AG04450 (cell line): ENCODE measurements at regions not wholly inside any gene's neighbourhood (a gene's known extent, or its start where the extent isn't known, plus 50 kb on each side); places are given as distances from the start of the nearest gene placed in this dataset.

Experiments used
- CTCF ChIA-PET: fragments of 300-600, 350-600 bp; formaldehyde crosslinking; extraction: SDS; loops from one replicate; lab custom pipeline; 2022; ENCODE audit warnings: antibody characterized with exemption, inconsistent platforms; lab: Charles Lee
- POLR2A ChIA-PET: fragments of 350-600 bp; formaldehyde crosslinking; extraction: SDS; loops from one replicate; lab custom pipeline; 2021; ENCODE audit warnings: antibody characterized with exemption, inconsistent platforms; lab: Yijun Ruan, JAX
- DNase-seq: peaks from one replicate; pipeline ENCODE4 v3.0.0-alpha.2; 2011; ENCODE audit warnings: low read depth, low spot score
- H3K27ac ChIP-seq: one replicate; pipeline ENCODE4 v1.5.1; 2012; ENCODE audit warnings: low read depth, low read length, control low read depth
- H3K27me3 ChIP-seq: one replicate; pipeline ENCODE4 v1.6.0; 2012; ENCODE audit warnings: low read length; ENCODE audit not compliant: control insufficient read depth, insufficient read depth
- H3K4me3 ChIP-seq: 2 replicates; pipeline ENCODE4 v1.5.1; 2011; ENCODE audit warnings: mild to moderate bottlenecking, low read depth, low read length, control low read depth
- H3K9me3 ChIP-seq: 2 replicates; pipeline ENCODE4 v1.5.1; 2012; ENCODE audit warnings: low read length; ENCODE audit not compliant: control insufficient read depth, insufficient read depth
- CTCF ChIP-seq: IDR thresholded peaks from 2 replicates; pipeline ENCODE4 v1.5.1; 2011; ENCODE audit warnings: low read depth, low read length, control low read depth, inconsistent platforms

- no peak for TF ChIP-seq CTCF
- H3K4me3 ChIP-seq, result no peak overlapping the region
- peaks cover 64% of the 10 kb centered on the region for H3K27me3 ChIP-seq
- no peak overlapping the region for H3K27ac ChIP-seq
- H3K9me3 ChIP-seq, result no peaks in the 10 kb centered on the region; the same call in 1 of the 2 replicates
- ChIA-PET CTCF (interaction anchor here (0.6 to 1.5 kb wide), 2 partner anchors 22 to 106 kb away, joined by 3 to 6 read pairs; no protein-coding TSS in a partner anchor), POLR2A (no interaction called here)
- DNase-seq, result no peak
Observed at GRCh38 chr3:124582196-124582595, 148.1 kb upstream of the UMPS start.

DNA sequence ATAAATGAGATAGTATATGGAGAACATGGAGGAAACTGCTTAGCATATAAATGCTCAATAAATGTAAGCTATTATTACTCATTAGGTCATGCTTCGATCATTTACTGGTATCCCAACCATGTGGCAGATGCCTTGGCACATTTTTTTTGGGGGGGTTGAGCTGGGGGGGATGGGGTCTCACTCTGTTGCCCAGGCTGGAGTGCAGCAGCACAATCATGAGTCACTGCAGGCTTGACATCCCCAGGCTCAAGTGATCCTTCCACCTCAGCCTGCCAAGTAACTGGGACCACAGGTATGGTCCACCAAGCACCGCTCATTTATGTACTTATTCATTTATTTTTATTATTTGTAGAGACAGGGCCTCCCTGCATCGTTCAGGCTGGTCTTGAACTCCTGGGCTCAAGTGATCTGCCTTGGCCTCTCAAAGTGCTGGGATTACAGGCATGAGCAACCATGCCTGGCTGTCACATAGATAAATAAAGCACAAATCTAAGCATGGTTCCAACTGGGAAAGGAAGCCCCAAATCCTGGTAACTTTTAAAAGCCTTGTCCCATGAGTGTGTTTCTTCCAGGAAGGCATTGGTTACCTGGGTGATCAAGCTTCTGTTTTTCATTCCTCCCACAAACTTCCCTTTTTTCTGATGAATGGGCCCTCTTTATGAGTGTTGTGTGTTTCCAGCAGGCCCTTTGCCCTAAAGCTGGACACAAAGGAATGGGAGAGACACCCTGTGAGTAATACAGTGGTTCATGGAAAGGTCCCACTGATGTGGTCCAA lies 147.4 kb upstream of the UMPS start:
- peaks cover 68% of the 10 kb centered on the region for H3K27me3 ChIP-seq
- POLR2A ChIA-PET, result no interaction called here
- no peak for DNase-seq

GRCh38 chr3:124584245-124584551 lies 146.1 kb upstream of the UMPS start:
- Histone ChIP-seq H3K4me3 (peak overlapping the region; percentile 45), H3K27ac (no peak overlapping the region), H3K27me3 (peaks cover 68% of the 10 kb centered on the region), H3K9me3 (no peaks in the 10 kb centered on the region; the same call in 1 of the 2 replicates)
- CTCF ChIA-PET, result interaction anchor here (1.0 to 1.1 kb wide), 2 partner anchors 24 to 104 kb away, joined by 4 read pairs; no protein-coding TSS in a partner anchor
- POLR2A ChIA-PET, result no interaction called here
- no peak for DNase-seq
- TF ChIP-seq CTCF, result no peak

More for the DNA sequence above, 147.4 kb upstream of the UMPS start:
- TF ChIP-seq CTCF, result no peak
- Histone ChIP-seq H3K4me3 (no peak overlapping the region), H3K27ac (no peak overlapping the region), H3K9me3 (no peaks in the 10 kb centered on the region; the same call in 1 of the 2 replicates)
- CTCF ChIA-PET, result interaction anchor here (0.6 to 1.5 kb wide), 2 partner anchors 22 to 106 kb away, joined by 3 to 6 read pairs; no protein-coding TSS in a partner anchor

DNA sequence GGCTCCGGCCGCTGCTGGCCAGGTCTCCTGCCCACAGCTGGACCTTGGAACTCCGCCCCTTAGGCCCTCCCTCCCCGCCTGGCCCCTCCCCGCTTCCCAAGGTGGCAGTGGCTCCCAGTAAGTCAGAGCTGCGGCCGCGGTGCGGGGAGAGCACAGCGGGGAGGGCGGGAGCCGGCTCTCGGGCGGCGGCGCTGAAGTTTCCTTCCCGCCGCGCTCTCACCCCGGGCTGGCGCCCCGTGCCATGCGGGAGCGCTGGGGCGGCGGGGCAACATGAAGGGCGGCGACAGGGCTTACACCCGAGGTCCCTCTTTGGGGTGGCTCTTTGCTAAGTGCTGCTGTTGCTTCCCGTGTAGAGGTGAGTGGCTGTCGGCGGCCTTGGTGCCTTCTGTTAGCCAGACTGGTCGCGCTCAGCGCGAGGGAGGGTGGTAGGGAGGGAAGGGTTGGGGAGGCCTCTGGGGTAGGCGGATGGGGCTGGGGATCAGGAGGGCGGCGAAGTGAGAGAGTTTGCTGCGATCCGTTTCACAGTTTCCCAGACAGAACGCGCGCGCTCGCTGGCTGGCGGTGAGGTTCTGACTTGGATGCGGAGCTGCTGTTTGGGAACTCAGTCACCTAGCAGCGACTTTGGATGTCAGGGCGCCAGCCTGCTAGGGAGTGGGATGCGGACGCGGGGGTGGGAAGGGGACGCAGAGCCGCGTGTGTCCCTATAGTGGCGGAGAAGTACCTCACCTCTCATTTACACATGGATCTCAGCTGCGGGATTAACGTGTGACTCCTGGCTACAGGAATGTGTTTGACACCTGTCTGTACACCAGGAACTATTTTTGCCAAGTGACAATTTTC lies 145.5 kb upstream of the UMPS start:
- ChIA-PET POLR2A (no interaction called here), CTCF (interaction anchor here (1.0 to 1.1 kb wide), 2 partner anchors 25 to 104 kb away, joined by 4 read pairs; no protein-coding TSS in a partner anchor)
- Histone ChIP-seq H3K27ac (no peak overlapping the region), H3K4me3 (peak overlapping the region; percentile 45), H3K27me3 (peaks cover 63% of the 10 kb centered on the region), H3K9me3 (no peaks in the 10 kb centered on the region; the same call in 1 of the 2 replicates)
- no peak for TF ChIP-seq CTCF
- DNase-seq, result no peak
